Breast epithelium (tissue), 3 donors: ENCODE measurements at regions not wholly inside any gene's neighbourhood (a gene's known extent, or its start where the extent isn't known, plus 50 kb on each side); places are given as distances from the start of the nearest gene placed in this dataset.

Source experiments
- POLR2A ChIP-seq: fragments of 450-650 bp; IDR thresholded peaks from one replicate; pipeline ENCODE4 v1.6.1; 2016; ENCODE audit warnings: antibody characterized with exemption, mild to moderate bottlenecking, moderate library complexity
- POLR2AphosphoS5 ChIP-seq, 3 donors: sonication (generic); formaldehyde crosslinking; IDR thresholded peaks; one replicate each; pipeline ENCODE4 v1.6.1; 2017; ENCODE audit warnings: antibody characterized with exemption in 3 of 3
- TF ChIP-seq, protein P1 (sequence below), 3 donors: fragments of 450-650 bp; IDR thresholded peaks; one replicate each; pipeline ENCODE4 v1.5.1; 2016 to 2017; ENCODE audit warnings: antibody characterized with exemption in 3 of 3, mild to moderate bottlenecking in 3 of 3, moderate library complexity in 3 of 3

DNA sequence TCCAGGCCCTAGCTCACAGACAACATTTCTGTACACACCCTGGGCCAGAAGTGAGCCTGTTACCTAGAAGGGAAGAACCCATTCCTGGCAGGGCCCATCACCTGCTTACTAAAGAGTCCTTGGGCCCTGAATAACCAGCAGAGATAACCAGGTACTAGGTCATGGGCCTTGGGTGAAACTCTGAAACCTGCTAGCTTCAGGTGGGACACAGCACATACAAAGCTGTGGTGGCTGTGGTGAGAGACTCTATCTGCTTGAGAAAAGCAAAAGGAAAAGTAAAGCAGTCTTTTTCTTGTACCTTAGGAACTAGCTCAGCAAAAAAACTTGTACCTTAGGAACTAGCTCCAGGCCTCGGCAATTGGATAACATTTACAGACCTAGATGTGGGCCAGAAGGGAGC is 1895.9 kb upstream of the PCDH20 start:
- TF ChIP-seq, protein P1, sequence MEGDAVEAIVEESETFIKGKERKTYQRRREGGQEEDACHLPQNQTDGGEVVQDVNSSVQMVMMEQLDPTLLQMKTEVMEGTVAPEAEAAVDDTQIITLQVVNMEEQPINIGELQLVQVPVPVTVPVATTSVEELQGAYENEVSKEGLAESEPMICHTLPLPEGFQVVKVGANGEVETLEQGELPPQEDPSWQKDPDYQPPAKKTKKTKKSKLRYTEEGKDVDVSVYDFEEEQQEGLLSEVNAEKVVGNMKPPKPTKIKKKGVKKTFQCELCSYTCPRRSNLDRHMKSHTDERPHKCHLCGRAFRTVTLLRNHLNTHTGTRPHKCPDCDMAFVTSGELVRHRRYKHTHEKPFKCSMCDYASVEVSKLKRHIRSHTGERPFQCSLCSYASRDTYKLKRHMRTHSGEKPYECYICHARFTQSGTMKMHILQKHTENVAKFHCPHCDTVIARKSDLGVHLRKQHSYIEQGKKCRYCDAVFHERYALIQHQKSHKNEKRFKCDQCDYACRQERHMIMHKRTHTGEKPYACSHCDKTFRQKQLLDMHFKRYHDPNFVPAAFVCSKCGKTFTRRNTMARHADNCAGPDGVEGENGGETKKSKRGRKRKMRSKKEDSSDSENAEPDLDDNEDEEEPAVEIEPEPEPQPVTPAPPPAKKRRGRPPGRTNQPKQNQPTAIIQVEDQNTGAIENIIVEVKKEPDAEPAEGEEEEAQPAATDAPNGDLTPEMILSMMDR (IDR thresholded peaks at IDR 0.05) = no peak
- TF ChIP-seq POLR2AphosphoS5 (IDR thresholded peaks at IDR 0.05) (no peak), POLR2A (no peak)
